GM18868 (cell line): ENCODE measurements at regions not wholly inside any gene's neighbourhood (a gene's known extent, or its start where the extent isn't known, plus 50 kb on each side); places are given as distances from the start of the nearest gene placed in this dataset.

ENCODE experiments used
- ATAC-seq: cut with Tn5 transposase; IDR thresholded peaks from one replicate; pipeline ENCODE4 v1.9.1; 2021; ENCODE audit warnings: mild to moderate bottlenecking, moderate library complexity; ENCODE audit not compliant: unreplicated experiment

GRCh38 chr3:55413236-55413635, 73.9 kb downstream of the WNT5A start:
- ATAC-seq, result no peak

GRCh38 chr3:55412545-55412944, 74.6 kb downstream of the WNT5A start:
- no peak for ATAC-seq

GRCh38 chr3:55409806-55410205, 77.3 kb downstream of the WNT5A start:
- no peak for ATAC-seq

GRCh38 chr3:55408193-55408826, 78.8 kb downstream of the WNT5A start:
- no peak for ATAC-seq

GRCh38 chr3:55407426-55407820, 79.7 kb downstream of the WNT5A start:
- ATAC-seq, result no peak

- no peak for ATAC-seq
These were observed 80.2 kb downstream of the WNT5A start for GRCh38 chr3:55406696-55407425.

- ATAC-seq, result no peak
These were observed 81.7 kb downstream of the WNT5A start for GRCh38 chr3:55405436-55405835.

GRCh38 chr3:55402886-55403609, 84.1 kb downstream of the WNT5A start:
- no peak for ATAC-seq

- no peak for ATAC-seq
These were observed 106.5 kb downstream of the WNT5A start for GRCh38 chr3:55380561-55380960.

GRCh38 chr3:55376753-55377347, 110.3 kb downstream of the WNT5A start:
- no peak for ATAC-seq

GRCh38 chr3:55373423-55373822, 113.7 kb downstream of the WNT5A start:
- ATAC-seq, result no peak

- no peak for ATAC-seq
These were observed 116.8 kb downstream of the WNT5A start for GRCh38 chr3:55370272-55370671.

GRCh38 chr3:55369141-55369847, 117.8 kb downstream of the WNT5A start:
- no peak for ATAC-seq

GRCh38 chr3:55368366-55368765, 118.7 kb downstream of the WNT5A start:
- no peak for ATAC-seq

GRCh38 chr3:55367384-55367783, 119.7 kb downstream of the WNT5A start:
- ATAC-seq, result no peak

GRCh38 chr3:55364421-55364820, 122.7 kb downstream of the WNT5A start:
- ATAC-seq, result no peak

GRCh38 chr3:55362210-55362960, 124.7 kb downstream of the WNT5A start:
- no peak for ATAC-seq

GRCh38 chr3:55357796-55358195, 129.3 kb downstream of the WNT5A start:
- no peak for ATAC-seq

GRCh38 chr3:55352668-55353067, 134.4 kb downstream of the WNT5A start:
- no peak for ATAC-seq

GRCh38 chr3:55349851-55350250, 137.3 kb downstream of the WNT5A start:
- no peak for ATAC-seq
